Cardiac fibroblast (primary cell): ENCODE measurements at regions not wholly inside any gene's neighbourhood (a gene's known extent, or its start where the extent isn't known, plus 50 kb on each side); places are given as distances from the start of the nearest gene placed in this dataset.

Experiments
- DNase-seq, 2 donors: peaks; one replicate each; pipeline versions ENCODE4 v3.0.0 to v3.0.0-alpha.2; 2010; ENCODE audit warnings: low read depth in 2 of 2
- H3K4me3 ChIP-seq, 2 donors: replicated peaks in 1 of 2; 1 replicate in 1 of 2; 2 replicates in 1 of 2; pipeline ENCODE4 v1.5.1; 2011; ENCODE audit warnings: low read depth in 2 of 2, low read length in 2 of 2, mild to moderate bottlenecking in 2 of 2, moderate library complexity in 1 of 2
- CTCF ChIP-seq: IDR thresholded peaks from one replicate; pipeline ENCODE4 v1.5.1; 2011; ENCODE audit warnings: low read depth, mild to moderate bottlenecking, low read length, inconsistent platforms

GRCh38 chr5:139740992-139741672 lies 54.5 kb upstream of the PSD2 start:
- DNase-seq: no peak

GRCh38 chr5:139741823-139742172 lies 53.8 kb upstream of the PSD2 start:
- no peak for TF ChIP-seq CTCF
- DNase-seq: no peak
- no peak overlapping the region for H3K4me3 ChIP-seq

More at GRCh38 chr5:139740992-139741672, 54.5 kb upstream of the PSD2 start:
- H3K4me3 ChIP-seq: no peak overlapping the region
- no peak for TF ChIP-seq CTCF

GRCh38 chr5:139742173-139742903 lies 53.3 kb upstream of the PSD2 start:
- DNase-seq: no peak
- TF ChIP-seq CTCF: no peak
- no peak overlapping the region for H3K4me3 ChIP-seq

- no peak for TF ChIP-seq CTCF
- H3K4me3 ChIP-seq: no peak overlapping the region
- no peak for DNase-seq
These were observed 52.4 kb upstream of the PSD2 start for GRCh38 chr5:139743001-139743771.

GRCh38 chr5:139743804-139744203 lies 51.8 kb upstream of the PSD2 start:
- no peak for DNase-seq
- TF ChIP-seq CTCF: no peak
- no peak overlapping the region for H3K4me3 ChIP-seq

- no peak for DNase-seq
- TF ChIP-seq CTCF: no peak
- no peak overlapping the region for H3K4me3 ChIP-seq
These were observed 51.0 kb upstream of the PSD2 start for GRCh38 chr5:139744471-139745131.
